Hematopoietic multipotent progenitor cell treated with erythropoietin and hydrocortisone succinate and interleukin-3 and kit ligand, for 4 days (in vitro differentiated cells): ENCODE measurements at regions not wholly inside any gene's neighbourhood (a gene's known extent, or its start where the extent isn't known, plus 50 kb on each side); places are given as distances from the start of the nearest gene placed in this dataset.
"Not testable (repeated sequence)": the region's sequence is repeated elsewhere in the genome, so short reads cannot be mapped to it uniquely, and the experiment has no call there.

Experiments
- DNase-seq: peaks from one replicate; pipeline ENCODE4 v3.0.0-alpha.2; 2015

DNA sequence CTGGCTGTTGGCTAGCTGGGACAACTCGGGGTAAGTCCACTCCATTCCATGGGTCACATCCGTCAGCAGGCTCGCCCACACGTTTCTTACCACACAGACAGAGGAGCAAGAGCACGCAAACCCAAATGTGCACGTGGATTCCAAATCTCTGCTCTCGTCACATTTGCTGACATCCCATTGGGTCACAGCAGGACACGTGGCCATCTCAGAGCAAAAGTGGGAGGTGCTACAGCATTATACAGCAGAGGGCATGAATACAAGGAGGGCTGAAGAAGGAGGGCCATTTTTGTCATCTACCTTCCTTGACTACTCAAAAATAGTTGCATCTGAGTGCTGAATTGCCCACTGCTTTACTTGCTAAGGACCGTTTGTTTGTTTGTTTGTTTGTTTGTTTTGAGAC is 84.7 kb downstream of the RBBP6 start:
- no peak for DNase-seq

DNA sequence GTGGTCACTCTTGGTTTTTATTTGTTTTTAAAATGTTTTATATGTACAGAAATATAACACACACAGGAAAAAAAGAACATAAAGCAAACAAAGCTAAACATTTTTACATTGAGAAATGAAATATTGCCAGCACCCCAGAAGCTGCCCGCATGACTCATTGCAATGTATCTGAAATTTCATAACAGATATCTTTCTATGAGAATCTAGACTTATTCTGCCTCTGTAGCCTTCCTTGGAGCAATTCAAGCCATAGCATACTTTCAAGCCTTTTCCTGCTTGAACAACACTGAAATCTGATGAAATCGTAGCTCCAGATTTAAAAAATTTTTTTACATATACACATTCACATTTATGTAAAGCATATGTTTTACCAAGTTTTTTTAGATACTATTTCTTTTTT is 86.9 kb downstream of the RBBP6 start:
- no peak for DNase-seq

DNA sequence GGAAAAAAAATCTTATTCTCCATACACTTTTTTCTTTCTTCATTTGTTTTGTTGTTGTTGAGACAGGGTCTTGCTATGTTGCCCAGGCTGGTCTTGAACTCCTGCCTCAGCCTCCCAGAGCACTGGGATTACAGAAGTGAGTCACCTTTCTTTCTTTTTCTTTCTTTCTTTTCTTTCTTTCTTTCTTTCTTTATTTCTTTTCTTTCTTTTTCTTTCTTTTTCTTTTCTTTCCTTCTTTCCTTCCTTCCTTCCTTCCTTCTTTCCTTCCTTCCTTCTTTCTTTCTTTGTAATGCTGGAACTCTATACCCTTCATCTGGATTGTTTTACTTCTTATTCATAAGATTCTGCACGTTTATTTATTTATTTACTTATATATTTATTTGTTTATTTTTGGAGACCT is 94.5 kb upstream of the TNRC6A start:
- no peak for DNase-seq

DNA sequence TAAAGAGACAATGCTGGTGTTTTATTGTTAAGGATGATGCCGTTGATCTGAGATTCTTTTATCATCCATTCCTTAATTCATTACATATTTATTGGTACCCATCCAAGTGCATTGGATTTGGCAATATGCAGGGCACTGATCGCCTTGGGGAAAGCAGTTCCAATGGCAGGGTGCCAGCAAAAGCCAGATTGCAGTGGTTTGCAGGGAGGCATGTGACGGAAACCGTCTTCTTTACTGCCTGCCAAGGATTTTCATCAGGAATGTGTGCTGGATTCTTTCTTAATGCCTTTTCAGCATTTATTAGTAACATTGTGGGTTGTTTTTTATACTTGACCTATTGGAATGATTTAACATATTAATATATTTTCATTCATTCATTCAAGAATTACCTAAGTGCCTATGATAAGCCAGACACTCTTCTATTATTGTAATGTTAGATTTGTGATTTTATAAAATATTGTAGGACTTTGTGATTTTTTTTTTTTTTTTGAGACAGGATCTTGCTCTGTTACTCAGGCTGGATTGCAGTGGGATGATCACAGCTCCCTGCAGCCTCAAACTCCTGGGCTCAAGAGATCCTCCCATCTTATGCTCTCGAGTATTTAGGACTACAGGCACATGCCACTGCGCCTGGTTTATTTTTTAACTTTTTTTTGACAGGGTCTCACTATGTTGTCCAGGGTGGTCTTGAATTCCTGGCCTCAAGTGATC is 93.4 kb upstream of the TNRC6A start:
- peak; percentile 11 for DNase-seq

DNA sequence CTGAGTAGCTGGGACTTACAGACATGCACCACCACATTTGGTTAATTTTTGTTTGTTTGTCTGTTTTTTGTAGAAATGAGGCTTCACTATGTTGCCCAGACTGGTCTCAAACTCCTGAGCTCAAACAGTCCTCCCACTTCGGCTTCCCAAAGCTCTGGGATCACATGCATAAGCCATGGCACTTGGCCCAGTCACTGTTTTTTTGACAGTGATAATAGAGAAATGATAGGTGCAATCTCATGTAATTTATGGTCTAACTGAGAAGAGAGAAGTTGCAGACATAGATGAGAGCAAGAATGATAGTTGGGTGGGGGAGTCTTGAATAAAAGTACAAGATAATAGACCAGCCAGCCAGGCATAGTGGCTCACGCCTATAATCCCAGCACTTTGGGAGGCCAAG is 89.7 kb upstream of the TNRC6A start:
- DNase-seq, result no peak

DNA sequence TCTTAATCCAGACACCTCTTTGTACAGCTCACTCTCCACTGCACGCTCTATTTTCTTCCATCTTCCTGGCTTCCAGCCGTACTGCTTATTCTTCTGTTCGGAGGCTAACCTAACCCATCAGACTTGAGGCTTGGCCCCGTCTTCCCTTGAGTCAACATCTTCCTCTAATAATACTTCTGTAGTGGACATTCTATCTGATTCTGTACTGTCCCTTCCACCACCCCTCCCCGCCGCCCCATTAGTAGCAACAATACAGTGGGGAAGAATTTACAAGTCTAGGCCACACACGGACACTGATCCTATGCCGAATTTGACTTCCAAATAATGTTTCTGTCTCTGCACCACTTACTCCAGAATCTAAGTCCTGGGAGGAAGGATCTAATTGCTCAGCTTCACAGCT is 86.0 kb upstream of the TNRC6A start:
- DNase-seq, result no peak

DNA sequence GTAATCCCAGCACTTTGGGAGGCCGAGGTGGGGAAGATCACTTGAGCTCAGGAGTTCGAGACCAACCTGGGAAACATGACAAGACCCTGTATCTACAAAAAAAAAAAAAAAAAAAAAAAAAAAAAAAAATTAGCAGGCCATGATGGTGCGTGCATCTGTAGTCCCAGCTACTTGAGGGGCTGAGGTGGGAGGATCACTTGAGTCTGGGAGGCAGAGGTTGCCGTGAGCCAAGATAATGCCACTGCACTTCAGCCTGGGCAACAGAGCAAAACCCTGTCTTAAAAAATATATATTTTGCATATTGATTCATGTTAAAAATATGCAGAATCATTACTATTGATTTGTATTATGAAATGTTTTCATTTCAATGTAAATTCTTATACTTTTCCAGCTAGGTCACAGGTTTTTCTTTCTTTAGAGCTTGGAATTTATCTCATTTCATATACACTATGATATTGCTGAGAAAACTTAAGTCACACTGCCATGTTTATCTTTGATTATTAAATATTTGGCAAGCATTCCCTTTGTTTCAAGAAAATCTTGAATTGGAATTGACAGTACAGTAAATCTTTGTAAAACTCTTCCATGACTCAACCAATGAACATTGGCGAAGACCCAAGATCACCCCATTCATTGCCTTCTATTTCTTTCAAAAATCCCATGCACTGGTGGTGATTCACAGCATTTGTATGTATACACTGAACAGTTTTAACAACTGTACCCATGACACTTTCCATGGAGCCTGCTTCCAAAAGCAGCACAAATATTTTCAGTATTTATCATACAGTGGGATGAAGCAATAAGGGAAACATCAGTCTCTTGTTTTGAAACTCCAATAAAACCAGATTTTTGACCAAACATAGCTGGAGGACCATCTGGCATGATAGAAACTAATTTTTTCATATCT is 83.5 kb upstream of the TNRC6A start:
- DNase-seq, result no peak

DNA sequence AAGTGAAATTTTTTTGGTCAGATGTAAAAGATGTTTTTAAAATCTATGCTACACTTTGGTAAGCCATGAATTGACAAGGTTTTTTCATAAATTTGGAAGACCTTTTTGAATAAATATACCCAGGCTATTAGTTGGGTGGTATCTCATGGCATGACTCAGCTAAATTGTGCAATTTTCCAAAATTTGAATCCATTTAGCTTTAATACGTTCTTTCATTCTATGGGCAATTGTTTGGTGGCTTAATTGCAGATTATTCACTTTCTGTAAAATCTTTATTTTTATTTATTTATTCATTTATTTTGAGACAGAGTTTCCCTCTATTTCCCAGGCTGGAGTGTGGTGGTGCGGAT is 82.8 kb upstream of the TNRC6A start:
- DNase-seq, result no peak

DNA sequence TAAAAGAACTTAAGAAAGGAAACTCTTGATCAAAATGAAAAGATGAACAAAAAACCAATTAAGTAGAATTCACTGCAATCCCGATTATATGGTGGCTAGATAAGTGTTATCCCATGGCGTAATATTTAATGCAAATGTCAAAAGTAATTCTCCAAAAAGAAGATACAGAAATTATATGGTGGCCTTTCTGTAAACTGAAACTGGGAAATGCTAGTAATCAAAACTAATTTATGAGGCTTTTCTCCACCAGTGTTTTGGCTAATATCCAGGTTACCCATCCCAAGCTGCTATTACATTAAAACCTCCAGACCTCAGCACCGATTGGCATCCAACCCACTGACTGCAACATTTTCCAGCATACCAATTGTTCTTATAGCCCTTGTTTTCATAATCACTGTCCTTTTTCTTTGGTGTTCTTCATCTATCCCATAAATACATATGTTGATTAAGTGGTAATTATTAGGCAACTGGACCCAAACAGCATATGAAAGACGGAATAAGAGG is 77.2 kb upstream of the TNRC6A start:
- DNase-seq, result no peak

DNA sequence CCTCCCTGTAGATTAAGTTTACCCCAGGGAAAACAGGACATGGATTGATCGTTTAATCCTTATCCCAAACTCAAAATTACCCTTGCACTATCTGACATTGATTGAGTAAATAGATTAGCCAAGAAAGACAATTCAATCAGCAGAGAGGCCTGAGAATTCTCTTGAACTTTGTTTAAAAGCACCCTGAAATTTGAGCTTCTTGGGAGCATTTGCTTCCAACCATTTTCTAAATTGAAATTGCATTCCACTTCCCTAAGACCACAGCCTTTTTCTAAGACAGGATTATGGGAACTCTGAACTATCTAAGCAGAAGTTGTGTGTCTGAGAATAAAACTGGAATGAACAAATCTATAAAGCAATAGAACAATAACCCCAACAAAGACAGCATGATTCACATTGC is 76.6 kb upstream of the TNRC6A start:
- DNase-seq, result no peak

DNA sequence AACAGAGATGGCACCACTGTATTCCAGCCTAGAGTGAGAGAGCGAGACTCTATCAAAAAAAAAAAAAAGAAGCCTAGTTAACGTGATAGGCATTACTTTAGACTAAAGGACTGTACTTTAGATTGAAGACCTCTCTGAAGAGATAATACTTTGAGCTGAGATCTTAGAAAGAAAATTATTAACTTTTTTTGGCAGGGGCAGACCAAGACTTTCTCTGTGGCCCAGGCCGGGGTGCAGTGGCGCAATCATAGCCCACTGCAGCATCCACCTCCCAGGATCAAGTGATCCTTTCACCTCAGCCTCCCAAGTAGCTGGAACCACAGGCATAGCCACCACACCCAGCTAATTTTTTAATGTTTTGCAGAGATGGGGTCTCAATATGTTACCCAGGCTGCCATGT is 75.7 kb upstream of the TNRC6A start:
- DNase-seq, result no peak

DNA sequence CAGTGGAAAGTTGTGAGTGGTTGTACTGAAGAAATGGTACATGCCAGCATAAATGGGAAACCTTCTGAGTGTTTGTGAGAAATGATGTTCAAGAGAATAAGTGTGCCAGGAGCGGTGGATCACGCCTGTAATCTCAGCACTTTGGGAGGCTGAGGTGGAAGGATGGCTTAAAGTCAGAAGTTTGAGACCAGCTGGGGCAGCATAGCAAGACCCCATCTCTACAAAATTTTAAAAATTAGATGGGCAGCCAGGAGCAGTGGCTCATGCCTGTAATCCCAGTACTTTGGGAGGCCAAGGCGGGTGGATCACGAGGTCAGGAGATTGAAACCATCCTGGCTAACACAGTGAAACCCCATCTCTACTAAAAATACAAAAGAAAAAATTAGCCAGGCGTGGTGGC is 63.5 kb upstream of the TNRC6A start:
- DNase-seq, result not testable (repeated sequence)

DNA sequence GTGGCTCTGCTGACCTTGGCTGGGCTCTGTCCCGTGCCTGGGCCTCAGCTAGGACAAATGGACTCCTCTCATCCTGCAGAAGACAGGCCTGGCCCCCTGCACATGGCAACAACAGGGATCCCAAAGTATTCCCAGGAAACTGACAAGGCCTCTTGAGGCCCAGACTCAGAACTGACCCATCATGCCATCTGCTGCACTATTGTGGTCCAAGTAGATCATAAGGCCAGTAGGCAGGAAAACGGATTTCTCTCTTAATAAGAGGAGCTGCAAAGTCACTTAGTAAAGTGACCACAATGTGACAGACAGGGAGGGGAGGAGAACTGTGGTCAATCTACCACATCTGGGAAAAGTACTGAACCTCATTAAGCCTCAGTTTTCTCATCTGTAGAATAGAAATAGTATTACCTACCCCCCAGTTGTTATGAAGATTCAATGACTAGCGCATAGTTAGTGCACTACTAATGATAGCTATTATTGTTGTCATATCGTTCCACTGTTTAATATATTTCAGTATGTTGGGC is 62.1 kb upstream of the TNRC6A start:
- DNase-seq, result no peak

DNA sequence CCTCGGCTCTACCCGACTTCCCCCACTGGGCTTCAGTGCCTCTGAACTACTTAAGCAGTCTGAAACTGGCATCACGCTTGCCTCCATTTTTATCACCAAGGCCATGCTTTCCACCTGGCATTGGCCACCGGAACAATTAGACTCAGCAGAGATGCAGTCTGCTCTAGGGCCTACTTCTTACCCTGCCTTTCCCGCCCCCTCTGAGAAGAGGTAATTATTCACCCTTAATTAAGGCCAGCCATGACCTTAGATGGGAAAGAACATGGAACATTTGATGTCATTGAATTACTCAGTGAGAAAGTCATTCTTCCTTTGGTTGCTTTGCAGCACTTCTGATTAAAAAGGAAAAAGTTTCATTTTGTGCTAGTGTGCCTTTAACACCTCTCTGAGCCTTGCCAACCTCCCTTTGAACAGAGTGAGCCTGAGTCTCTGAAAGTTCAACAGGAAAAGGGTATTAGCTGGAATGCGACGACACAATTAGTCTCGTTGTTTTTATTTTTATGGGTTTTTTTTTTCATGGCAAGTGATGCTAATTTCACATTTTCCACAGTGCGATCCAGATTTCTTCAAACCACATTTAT is 60.9 kb upstream of the TNRC6A start:
- no peak for DNase-seq

DNA sequence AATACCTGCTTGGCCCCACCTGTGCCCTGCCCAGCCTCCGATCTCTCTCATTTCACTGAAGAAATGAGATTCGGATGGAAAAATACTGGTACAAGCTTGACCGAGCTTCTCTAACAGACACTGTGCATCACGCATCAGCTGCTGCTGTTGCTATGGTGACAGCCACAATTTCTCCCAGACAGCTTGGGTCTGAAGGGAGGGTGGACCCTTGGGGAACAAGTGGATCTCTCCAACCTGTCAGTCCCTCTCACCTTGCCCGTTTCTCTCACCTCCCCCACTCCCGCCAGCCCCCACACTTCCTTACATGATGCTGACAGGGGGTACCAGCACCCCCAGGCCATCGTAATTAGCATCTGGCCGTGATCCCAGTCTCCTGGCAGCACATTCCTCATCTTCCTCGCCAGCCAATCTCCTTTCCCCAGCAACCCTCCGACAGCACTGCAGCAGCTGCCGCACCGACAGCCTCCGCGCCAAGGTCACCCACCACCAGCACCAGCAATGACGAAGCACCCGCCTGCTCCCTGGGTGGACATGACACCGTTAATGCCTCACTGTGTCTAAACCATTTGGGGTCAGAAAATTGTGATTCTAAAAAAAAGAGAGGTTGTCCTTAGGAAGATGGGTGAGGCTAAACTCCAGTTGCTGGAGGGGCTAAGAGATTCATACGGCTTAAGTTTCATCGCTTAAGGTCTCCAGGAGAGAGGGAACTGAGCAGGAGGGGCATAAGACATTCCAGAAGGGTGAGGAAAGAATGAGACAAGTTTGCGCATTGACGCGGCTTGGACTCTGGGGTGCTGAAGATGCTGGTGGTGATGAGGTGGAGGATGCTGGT is 58.6 kb upstream of the TNRC6A start:
- DNase-seq, result no peak

DNA sequence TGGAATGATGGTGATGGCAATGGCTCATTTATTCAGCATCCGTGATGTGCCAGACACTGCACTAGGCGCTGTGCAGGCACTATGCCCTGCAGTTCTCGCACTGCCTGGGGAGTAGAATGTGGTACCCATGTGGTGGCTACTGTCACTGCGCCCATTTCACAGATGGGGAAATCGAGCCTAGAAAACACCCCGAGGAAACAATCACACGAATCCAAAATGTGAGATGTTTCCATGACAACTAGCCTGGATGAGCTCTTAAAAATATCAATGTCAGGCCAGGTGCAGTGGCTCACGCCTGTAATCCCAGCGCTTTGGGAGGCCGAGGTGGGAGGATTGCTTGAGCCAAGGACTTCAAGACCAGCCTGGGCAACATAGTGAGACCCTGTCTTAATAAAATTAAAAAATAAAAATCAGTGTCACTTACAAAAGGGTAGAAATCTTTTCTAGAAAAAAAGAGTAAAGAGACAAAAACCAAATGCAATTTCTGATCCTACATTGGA is 57.9 kb upstream of the TNRC6A start:
- no peak for DNase-seq

DNA sequence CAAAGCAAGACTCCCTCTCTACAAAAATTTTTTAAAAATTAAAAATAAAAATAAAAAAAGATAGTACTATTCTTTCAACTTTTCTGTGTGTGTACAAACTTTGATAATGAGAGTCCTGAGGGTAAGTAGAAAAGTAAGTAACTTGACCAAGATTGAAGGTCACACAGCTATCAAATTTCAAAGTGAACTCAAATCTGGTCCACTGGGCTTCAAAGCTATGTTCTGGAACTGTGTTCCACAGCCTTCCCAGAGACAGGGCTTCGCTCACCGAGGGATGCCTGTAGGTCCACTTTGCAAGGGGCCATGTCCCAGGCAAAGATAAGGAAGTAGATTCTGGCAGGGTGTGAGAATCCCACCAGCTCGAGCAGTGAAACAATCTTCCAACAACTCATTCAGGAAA is 56.3 kb upstream of the TNRC6A start:
- no peak for DNase-seq

DNA sequence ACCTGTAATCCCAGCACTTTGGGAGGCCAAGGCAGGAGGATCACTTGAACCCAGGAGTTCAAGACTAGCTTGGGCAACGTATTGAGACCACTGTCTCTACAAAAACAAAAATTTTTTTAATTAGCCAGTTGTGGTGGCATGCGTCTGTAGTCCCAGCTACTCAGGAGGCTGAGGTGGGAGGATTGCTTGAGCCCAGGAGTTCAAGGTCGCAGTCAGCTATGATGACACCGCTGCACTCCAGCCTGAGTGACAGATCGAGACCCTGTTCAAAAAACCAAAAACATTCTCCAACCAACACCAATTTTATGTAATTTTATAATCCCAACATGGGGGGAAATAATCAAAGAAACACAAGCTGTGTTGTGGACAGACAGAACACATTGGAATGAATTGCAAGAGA is 54.6 kb upstream of the TNRC6A start:
- no peak for DNase-seq

DNA sequence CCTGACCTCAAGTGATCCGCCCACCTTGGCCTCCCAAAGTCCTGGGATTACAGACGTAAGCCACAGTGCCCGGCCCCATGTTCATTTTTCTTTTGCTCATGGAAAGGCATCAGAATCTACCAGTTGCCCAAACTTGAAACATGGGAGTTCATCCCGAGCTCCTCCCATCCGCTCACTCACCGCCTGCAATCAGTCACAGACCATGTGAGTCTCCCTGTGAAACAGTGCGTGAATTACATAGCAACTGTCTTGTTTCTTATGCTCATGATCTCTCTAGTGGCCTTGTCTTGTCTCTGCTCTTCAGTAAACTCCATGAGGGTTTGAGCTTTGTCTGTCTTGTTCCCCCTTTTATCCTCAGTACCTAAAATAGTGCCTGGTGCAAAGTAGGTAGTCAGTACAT is 52.1 kb upstream of the TNRC6A start:
- DNase-seq, result no peak
